Neuronal stem cell (in vitro differentiated cells): ENCODE measurements at regions not wholly inside any gene's neighbourhood (a gene's known extent, or its start where the extent isn't known, plus 50 kb on each side); places are given as distances from the start of the nearest gene placed in this dataset.
A peak's percentile ranks its signal among the peaks of the same experiment; 100 is the strongest.

ENCODE experiments used
- DNase-seq: peaks from one replicate; pipeline ENCODE4 v3.0.0-alpha.2; 2013; ENCODE audit warnings: low spot score
- H2AFZ ChIP-seq: one replicate; pipeline ENCODE4 v1.6.1; 2013; ENCODE audit warnings: mild to moderate bottlenecking, low read length, inconsistent platforms
- H2AK5ac ChIP-seq: 2 replicates; pipeline ENCODE4 v1.6.1; 2013; ENCODE audit warnings: low read depth, mild to moderate bottlenecking, inconsistent platforms, low read length, moderate library complexity, mixed read lengths
- H2BK120ac ChIP-seq: 2 replicates; pipeline ENCODE4 v1.6.1; 2013; ENCODE audit warnings: low read depth, mild to moderate bottlenecking, inconsistent platforms, low read length, moderate library complexity, mixed read lengths
- H2BK12ac ChIP-seq: one replicate; pipeline ENCODE4 v1.6.1; 2013; ENCODE audit warnings: low read length, inconsistent platforms
- H2BK15ac ChIP-seq: 2 replicates; pipeline ENCODE4 v1.6.1; 2013; ENCODE audit warnings: mild to moderate bottlenecking, low read length, inconsistent platforms, mixed read lengths
- H2BK5ac ChIP-seq: one replicate; pipeline ENCODE4 v1.6.1; 2013; ENCODE audit warnings: inconsistent platforms, mild to moderate bottlenecking, low read length, moderate library complexity
- H3K14ac ChIP-seq: one replicate; pipeline ENCODE4 v1.6.1; 2013; ENCODE audit warnings: low read length, inconsistent platforms
- H3K18ac ChIP-seq: 2 replicates; pipeline ENCODE4 v1.6.1; 2013; ENCODE audit warnings: low read length, inconsistent platforms
- H3K23ac ChIP-seq: 2 replicates; pipeline ENCODE4 v1.6.1; 2013; ENCODE audit warnings: low read depth, mild to moderate bottlenecking, mixed read lengths, low read length, inconsistent platforms; ENCODE audit not compliant: poor library complexity
- H3K27ac ChIP-seq: replicated peaks from 3 replicates; pipeline ENCODE4 v1.5.1; 2013; ENCODE audit warnings: low read length, inconsistent platforms
- H3K27me3 ChIP-seq, 3 experiments: 2 replicates each; pipeline ENCODE4 v1.6.1; 2013; ENCODE audit warnings: low read length in 3 of 3, mild to moderate bottlenecking in 2 of 3, inconsistent platforms in 1 of 3, low read depth in 1 of 3, mixed read lengths in 1 of 3, moderate library complexity in 1 of 3; ENCODE audit not compliant: control insufficient read depth in 3 of 3, insufficient read depth in 3 of 3
- H3K36me3 ChIP-seq, 2 donors: replicated peaks in 1 of 2; 2 replicates each; pipeline ENCODE4 v1.6.1; 2013; ENCODE audit warnings: low read length in 2 of 2; ENCODE audit not compliant: control insufficient read depth in 2 of 2, insufficient read depth in 2 of 2
- H3K4ac ChIP-seq: 2 replicates; pipeline ENCODE4 v1.6.1; 2013; ENCODE audit warnings: inconsistent platforms, mild to moderate bottlenecking, low read length, moderate library complexity
- H3K4me1 ChIP-seq, 2 donors: 1 replicate in 1 of 2; 2 replicates in 1 of 2; pipeline ENCODE4 v1.6.1; 2013; ENCODE audit warnings: low read length in 2 of 2, low read depth in 1 of 2; ENCODE audit not compliant: control insufficient read depth in 2 of 2, insufficient read depth in 1 of 2
- H3K4me2 ChIP-seq: one replicate; pipeline ENCODE4 v1.6.1; 2013; ENCODE audit warnings: mild to moderate bottlenecking, low read length, inconsistent platforms; ENCODE audit not compliant: insufficient read depth, poor library complexity, severe bottlenecking
- H3K4me3 ChIP-seq, 2 donors: 2 replicates each; pipeline ENCODE4 v1.5.1; 2013; ENCODE audit warnings: low read length in 2 of 2, mild to moderate bottlenecking in 2 of 2, inconsistent platforms in 1 of 2, moderate library complexity in 1 of 2
- H3K79me1 ChIP-seq: one replicate; pipeline ENCODE4 v1.6.1; 2013; ENCODE audit warnings: low read depth, mild to moderate bottlenecking, inconsistent platforms, low read length, moderate library complexity
- H3K9ac ChIP-seq: one replicate; pipeline ENCODE4 v1.6.1; 2013; ENCODE audit warnings: mild to moderate bottlenecking, low read depth, low read length, inconsistent platforms; ENCODE audit not compliant: poor library complexity
- H3K9me3 ChIP-seq, 2 donors: replicated peaks in 1 of 2; 2 replicates each; pipeline versions ENCODE3 to v1.6.1; 2013; ENCODE audit warnings: low read length in 2 of 2, mild to moderate bottlenecking in 2 of 2, inconsistent platforms in 1 of 2, low read depth in 1 of 2, mixed read lengths in 1 of 2, moderate library complexity in 1 of 2; ENCODE audit not compliant: control insufficient read depth in 2 of 2, insufficient read depth in 1 of 2
- H4K8ac ChIP-seq: one replicate; pipeline ENCODE4 v1.6.1; 2013; ENCODE audit warnings: low read depth, mild to moderate bottlenecking, inconsistent platforms, low read length, moderate library complexity
- H4K91ac ChIP-seq: one replicate; pipeline ENCODE4 v1.6.1; 2013; ENCODE audit warnings: low read length, low read depth, mild to moderate bottlenecking, inconsistent platforms; ENCODE audit not compliant: poor library complexity
- WGBS, 2 donors: extraction: QIAGEN DNeasy Blood & Tissue Kit; methylation state at CpG; one replicate each; pipeline ENCODE4 v1.1.7; 2013; ENCODE audit warnings: missing lambda C conversion rate in 2 of 2, mixed read lengths in 1 of 2; ENCODE audit not compliant: insufficient read length in 2 of 2, insufficient replicate concordance in 1 of 2; ENCODE audit errors: extremely low coverage in 2 of 2; 5-methylcytosine and 5-hydroxymethylcytosine counted together

DNA sequence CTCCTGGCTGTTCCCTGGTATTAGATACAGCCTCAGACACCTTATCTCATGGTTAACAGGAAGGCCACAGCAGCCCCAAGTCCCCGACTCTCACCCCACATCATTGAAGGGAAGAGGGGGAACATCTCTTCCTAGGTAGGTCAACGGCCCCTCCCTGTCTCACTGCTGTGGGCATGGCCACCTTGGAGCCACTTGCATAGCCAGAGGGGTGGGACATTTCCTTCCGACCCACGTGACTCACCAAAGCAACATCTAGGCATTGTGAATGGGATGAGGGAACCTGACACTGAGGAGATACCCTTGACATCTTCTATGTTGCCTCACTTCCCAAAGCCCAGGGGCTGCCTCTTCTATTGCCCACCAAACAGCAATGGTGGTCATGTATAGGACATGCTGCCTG, 68.5 kb upstream of the GPR26 start:
- no peak overlapping the region for H2BK120ac ChIP-seq
- H3K14ac ChIP-seq: no peak overlapping the region
- no peaks in the 10 kb centered on the region for H3K27me3 ChIP-seq
- no peak overlapping the region for H3K18ac ChIP-seq
- no peak overlapping the region for H3K27ac ChIP-seq
- no peaks in the 10 kb centered on the region for H3K79me1 ChIP-seq
- no peak overlapping the region for H2BK12ac ChIP-seq
- H3K4me1 ChIP-seq: no peaks in the 10 kb centered on the region
- H2BK5ac ChIP-seq: no peak overlapping the region
- no peak overlapping the region for H3K23ac ChIP-seq
- no peaks in the 10 kb centered on the region for H3K36me3 ChIP-seq
- no peak overlapping the region for H4K91ac ChIP-seq
- H3K4me2 ChIP-seq: no peak overlapping the region
- no peak overlapping the region for H3K9ac ChIP-seq
- no peak overlapping the region for H3K4ac ChIP-seq
- no peak overlapping the region for H2BK15ac ChIP-seq
- no peak overlapping the region for H4K8ac ChIP-seq
- no peak overlapping the region for H2AK5ac ChIP-seq
- WGBS, 2 donors: no CpG with 5 or more reads among the region's 4 CpGs
- H3K4me3 ChIP-seq: no peak overlapping the region
- DNase-seq: no peak
- no peaks in the 10 kb centered on the region for H3K9me3 ChIP-seq
- no peak overlapping the region for H2AFZ ChIP-seq

GRCh38 chr10:123599366-123599849, 66.7 kb upstream of the GPR26 start:
- Histone ChIP-seq H3K36me3 (no peaks in the 10 kb centered on the region), H3K9me3 (no peaks in the 10 kb centered on the region), H3K27me3 (no peaks in the 10 kb centered on the region), H3K27ac (no peak overlapping the region), H3K4me2 (no peak overlapping the region), H3K4me3 (no peak overlapping the region), H3K14ac (no peak overlapping the region), H2BK12ac (no peak overlapping the region), H3K79me1 (no peaks in the 10 kb centered on the region), H2AFZ (no peak overlapping the region), H3K23ac (no peak overlapping the region), H3K18ac (peak overlapping the region; percentile 20), H3K9ac (no peak overlapping the region), H2AK5ac (no peak overlapping the region), H3K4ac (no peak overlapping the region), H3K4me1 (no peaks in the 10 kb centered on the region), H2BK5ac (no peak overlapping the region), H4K91ac (no peak overlapping the region), H2BK120ac (no peak overlapping the region), H2BK15ac (no peak overlapping the region), H4K8ac (no peak overlapping the region)
- no CpG with 5 or more reads among the region's 8 CpGs for WGBS, 2 donors
- no peak for DNase-seq

- Histone ChIP-seq H2AFZ (no peak overlapping the region), H3K14ac (no peak overlapping the region), H3K4ac (no peak overlapping the region), H4K8ac (no peak overlapping the region), H3K79me1 (no peaks in the 10 kb centered on the region), H4K91ac (no peak overlapping the region), H3K4me3 (no peak overlapping the region), H2BK15ac (no peak overlapping the region), H2BK5ac (no peak overlapping the region), H3K36me3 (no peaks in the 10 kb centered on the region), H3K9me3 (no peaks in the 10 kb centered on the region), H3K4me2 (no peak overlapping the region), H3K4me1 (no peaks in the 10 kb centered on the region), H2AK5ac (no peak overlapping the region), H3K18ac (no peak overlapping the region), H3K27ac (no peak overlapping the region), H3K23ac (no peak overlapping the region), H3K9ac (no peak overlapping the region), H2BK120ac (no peak overlapping the region), H3K27me3 (no peaks in the 10 kb centered on the region), H2BK12ac (no peak overlapping the region)
- no CpG with 5 or more reads among the region's 3 CpGs for WGBS, 2 donors
- no peak for DNase-seq
These were observed 66.0 kb upstream of the GPR26 start for GRCh38 chr10:123600177-123600576.

DNA sequence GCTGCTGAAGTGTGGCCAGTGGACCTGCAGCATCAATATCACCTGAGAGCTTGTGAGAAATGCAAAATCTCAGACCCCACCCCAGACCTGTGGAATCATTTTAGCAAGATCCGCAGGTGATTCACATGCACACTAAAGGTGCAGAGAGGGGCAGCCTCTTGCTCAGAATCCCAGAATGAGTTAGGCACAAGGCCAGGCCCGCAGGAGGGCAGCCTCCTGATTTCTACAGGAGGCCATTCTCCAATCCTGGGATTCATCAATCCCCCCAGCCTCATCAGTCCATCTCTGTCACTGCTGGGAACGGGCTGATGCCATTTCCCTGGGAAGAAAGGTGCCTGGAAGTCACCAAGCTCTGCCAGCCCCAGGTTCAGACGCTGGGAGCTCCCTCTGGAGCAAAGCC, 63.0 kb upstream of the GPR26 start:
- H2BK5ac ChIP-seq: no peak overlapping the region
- H3K9ac ChIP-seq: no peak overlapping the region
- H3K79me1 ChIP-seq: no peaks in the 10 kb centered on the region
- H2AK5ac ChIP-seq: no peak overlapping the region
- no peaks in the 10 kb centered on the region for H3K36me3 ChIP-seq
- no peak overlapping the region for H3K4ac ChIP-seq
- no peak overlapping the region for H3K4me3 ChIP-seq
- no peak overlapping the region for H2AFZ ChIP-seq
- H3K4me2 ChIP-seq: no peak overlapping the region
- no peak overlapping the region for H3K23ac ChIP-seq
- no peak overlapping the region for H2BK120ac ChIP-seq
- H2BK15ac ChIP-seq: no peak overlapping the region
- no peaks in the 10 kb centered on the region for H3K9me3 ChIP-seq
- H3K18ac ChIP-seq: no peak overlapping the region
- no peak overlapping the region for H3K14ac ChIP-seq
- no peak overlapping the region for H3K27ac ChIP-seq
- H2BK12ac ChIP-seq: no peak overlapping the region
- H4K91ac ChIP-seq: no peak overlapping the region
- no peak for DNase-seq
- H3K27me3 ChIP-seq: no peaks in the 10 kb centered on the region
- no peak overlapping the region for H4K8ac ChIP-seq
- H3K4me1 ChIP-seq: peaks cover 0 to 4% of the 10 kb centered on the region in 2 donors
- WGBS, 2 donors: no CpG with 5 or more reads among the region's 4 CpGs
